IPS-NIHi11 (cell line): ENCODE measurements at regions not wholly inside any gene's neighbourhood (a gene's known extent, or its start where the extent isn't known, plus 50 kb on each side); places are given as distances from the start of the nearest gene placed in this dataset.
"Not testable (repeated sequence)": the region's sequence is repeated elsewhere in the genome, so short reads cannot be mapped to it uniquely, and the experiment has no call there.

Source experiments
- DNase-seq: peaks from one replicate; pipeline ENCODE4 v3.0.0; 2012; ENCODE audit warnings: mixed read lengths, low spot score

- DNase-seq, result peak; percentile 29
These were observed 302.9 kb upstream of the GATB start for GRCh38 chr4:152063621-152064240.

- no peak for DNase-seq
These were observed 302.3 kb upstream of the GATB start for GRCh38 chr4:152062936-152063620.

GRCh38 chr4:152054731-152055130 lies 293.9 kb upstream of the GATB start:
- no peak for DNase-seq

GRCh38 chr4:152052451-152053057 lies 291.7 kb upstream of the GATB start:
- DNase-seq, result no peak

GRCh38 chr4:152051332-152051731 lies 290.5 kb upstream of the GATB start:
- not testable (repeated sequence) for DNase-seq

- DNase-seq, result no peak
These were observed 289.3 kb upstream of the GATB start for GRCh38 chr4:152050106-152050505.

GRCh38 chr4:152047451-152047850 lies 286.6 kb upstream of the GATB start:
- no peak for DNase-seq

GRCh38 chr4:152045807-152046571 lies 285.2 kb upstream of the GATB start:
- peak; percentile 94 for DNase-seq

GRCh38 chr4:152045449-152045806 lies 284.6 kb upstream of the GATB start:
- no peak for DNase-seq

GRCh38 chr4:152044331-152045036 lies 283.7 kb upstream of the GATB start:
- no peak for DNase-seq

GRCh38 chr4:152041295-152041694 lies 280.5 kb upstream of the GATB start:
- DNase-seq, result no peak

GRCh38 chr4:152039691-152040090 lies 278.9 kb upstream of the GATB start:
- no peak for DNase-seq

GRCh38 chr4:152039023-152039481 lies 278.2 kb upstream of the GATB start:
- DNase-seq, result no peak

GRCh38 chr4:152038238-152038637 lies 277.4 kb upstream of the GATB start:
- no peak for DNase-seq

- DNase-seq, result no peak
These were observed 276.6 kb upstream of the GATB start for GRCh38 chr4:152037435-152037834.

- no peak for DNase-seq
These were observed 272.8 kb upstream of the GATB start for GRCh38 chr4:152033621-152034020.

GRCh38 chr4:152032722-152033131 lies 271.9 kb upstream of the GATB start:
- DNase-seq, result no peak

- no peak for DNase-seq
These were observed 268.8 kb upstream of the GATB start for GRCh38 chr4:152029631-152030030.

- DNase-seq, result no peak
These were observed 267.3 kb upstream of the GATB start for GRCh38 chr4:152028131-152028530.

GRCh38 chr4:152024881-152025280 lies 264.1 kb upstream of the GATB start:
- DNase-seq, result no peak

GRCh38 chr4:152023674-152024073 lies 262.9 kb upstream of the GATB start:
- no peak for DNase-seq

GRCh38 chr4:152022543-152022942 lies 261.7 kb upstream of the GATB start:
- DNase-seq, result no peak
